ENCODE measurements at regions not wholly inside any gene's neighbourhood (a gene's known extent, or its start where the extent isn't known, plus 50 kb on each side); places are given as distances from the start of the nearest gene placed in this dataset.

GRCh38 chr17:77881545-77881944 lies 77.0 kb upstream of the TNRC6C start (continued):
- TF ChIP-seq HLTF (IDR thresholded peaks at IDR 0.05) (no peak), TFAM (CRISPR knock-in tag; conservative IDR thresholded peaks at IDR 0.05) (no peak), POLR2AphosphoS5 (IDR thresholded peaks at IDR 0.05; ENCODE audit: control insufficient read depth, insufficient read depth, low read depth, low read length) (no peak), ZNF445 (CRISPR knock-in tag; IDR thresholded peaks at IDR 0.05; ENCODE audit: low read depth) (no peak), SMAD1 (IDR thresholded peaks at IDR 0.05; ENCODE audit: low read depth, low read length, partially characterized antibody) (no peak), ETV5 (CRISPR knock-in tag; IDR thresholded peaks at IDR 0.05; ENCODE audit: low read depth) (peak; percentile 48; the same call in 1 of the 2 replicates), VEZF1 (CRISPR knock-in tag; IDR thresholded peaks at IDR 0.05) (peak; percentile 60), ELF4 (CRISPR knock-in tag; IDR thresholded peaks at IDR 0.05) (peak; percentile 61; the same call in 1 of the 2 replicates), ETS2 (tag; IDR thresholded peaks at IDR 0.05; ENCODE audit: borderline replicate concordance, poor library complexity, severe bottlenecking) (no peak), ZNF23 (CRISPR knock-in tag; IDR thresholded peaks at IDR 0.05) (no peak), ZNF764 (CRISPR knock-in tag; IDR thresholded peaks at IDR 0.05; ENCODE audit: low read depth) (no peak), MAFF (IDR thresholded peaks at IDR 0.05; ENCODE audit: low read length) (no peak), RNF219 (CRISPR knock-in tag; IDR thresholded peaks at IDR 0.05) (no peak), E2F3 (CRISPR knock-in tag; IDR thresholded peaks at IDR 0.05) (no peak), CREB3 (tag; conservative IDR thresholded peaks at IDR 0.05; ENCODE audit: low read depth) (no peak), SMARCE1 (IDR thresholded peaks at IDR 0.05) (no peak), ZNF707 (CRISPR knock-in tag; conservative IDR thresholded peaks at IDR 0.05) (no peak), BHLHE40 (IDR thresholded peaks at IDR 0.05; ENCODE audit: low read length) (0 out of 2 replicates have a peak, but pooled peaks have one; percentile 42), TCF7 (IDR thresholded peaks at IDR 0.05; ENCODE audit: borderline replicate concordance) (no peak), NFIC (IDR thresholded peaks at IDR 0.05) (no peak)
- TF ChIP-seq, protein P1, sequence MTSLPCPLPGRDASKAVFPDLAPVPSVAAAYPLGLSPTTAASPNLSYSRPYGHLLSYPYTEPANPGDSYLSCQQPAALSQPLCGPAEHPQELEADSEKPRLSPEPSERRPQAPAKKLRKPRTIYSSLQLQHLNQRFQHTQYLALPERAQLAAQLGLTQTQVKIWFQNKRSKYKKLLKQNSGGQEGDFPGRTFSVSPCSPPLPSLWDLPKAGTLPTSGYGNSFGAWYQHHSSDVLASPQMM (CRISPR knock-in tag; IDR thresholded peaks at IDR 0.05) = no peak
- TF ChIP-seq, protein P2, sequence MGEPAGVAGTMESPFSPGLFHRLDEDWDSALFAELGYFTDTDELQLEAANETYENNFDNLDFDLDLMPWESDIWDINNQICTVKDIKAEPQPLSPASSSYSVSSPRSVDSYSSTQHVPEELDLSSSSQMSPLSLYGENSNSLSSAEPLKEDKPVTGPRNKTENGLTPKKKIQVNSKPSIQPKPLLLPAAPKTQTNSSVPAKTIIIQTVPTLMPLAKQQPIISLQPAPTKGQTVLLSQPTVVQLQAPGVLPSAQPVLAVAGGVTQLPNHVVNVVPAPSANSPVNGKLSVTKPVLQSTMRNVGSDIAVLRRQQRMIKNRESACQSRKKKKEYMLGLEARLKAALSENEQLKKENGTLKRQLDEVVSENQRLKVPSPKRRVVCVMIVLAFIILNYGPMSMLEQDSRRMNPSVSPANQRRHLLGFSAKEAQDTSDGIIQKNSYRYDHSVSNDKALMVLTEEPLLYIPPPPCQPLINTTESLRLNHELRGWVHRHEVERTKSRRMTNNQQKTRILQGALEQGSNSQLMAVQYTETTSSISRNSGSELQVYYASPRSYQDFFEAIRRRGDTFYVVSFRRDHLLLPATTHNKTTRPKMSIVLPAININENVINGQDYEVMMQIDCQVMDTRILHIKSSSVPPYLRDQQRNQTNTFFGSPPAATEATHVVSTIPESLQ (CRISPR knock-in tag; IDR thresholded peaks at IDR 0.05) = no peak
- TF ChIP-seq, protein P3, sequence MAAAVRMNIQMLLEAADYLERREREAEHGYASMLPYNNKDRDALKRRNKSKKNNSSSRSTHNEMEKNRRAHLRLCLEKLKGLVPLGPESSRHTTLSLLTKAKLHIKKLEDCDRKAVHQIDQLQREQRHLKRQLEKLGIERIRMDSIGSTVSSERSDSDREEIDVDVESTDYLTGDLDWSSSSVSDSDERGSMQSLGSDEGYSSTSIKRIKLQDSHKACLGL (CRISPR knock-in tag; IDR thresholded peaks at IDR 0.05; ENCODE audit: borderline replicate concordance, poor library complexity, severe bottlenecking) = no peak
